Breast epithelium (tissue), 3 donors: ENCODE measurements at regions not wholly inside any gene's neighbourhood (a gene's known extent, or its start where the extent isn't known, plus 50 kb on each side); places are given as distances from the start of the nearest gene placed in this dataset.

Experiments used
- CTCF ChIP-seq, 3 donors: fragments of 450-650 bp; IDR thresholded peaks; one replicate each; pipeline ENCODE4 v1.5.1; 2016 to 2017; ENCODE audit warnings: antibody characterized with exemption in 3 of 3, mild to moderate bottlenecking in 3 of 3, moderate library complexity in 3 of 3
- POLR2AphosphoS5 ChIP-seq, 3 donors: sonication (generic); formaldehyde crosslinking; IDR thresholded peaks; one replicate each; pipeline ENCODE4 v1.6.1; 2017; ENCODE audit warnings: antibody characterized with exemption in 3 of 3

GRCh38 chr9:32260151-32260862 is 124.1 kb upstream of the ACO1 start:
- TF ChIP-seq POLR2AphosphoS5 (IDR thresholded peaks at IDR 0.05) (no peak), CTCF (IDR thresholded peaks at IDR 0.05) (no peak)
